ENCODE measurements at regions not wholly inside any gene's neighbourhood (a gene's known extent, or its start where the extent isn't known, plus 50 kb on each side); places are given as distances from the start of the nearest gene placed in this dataset.

DNA sequence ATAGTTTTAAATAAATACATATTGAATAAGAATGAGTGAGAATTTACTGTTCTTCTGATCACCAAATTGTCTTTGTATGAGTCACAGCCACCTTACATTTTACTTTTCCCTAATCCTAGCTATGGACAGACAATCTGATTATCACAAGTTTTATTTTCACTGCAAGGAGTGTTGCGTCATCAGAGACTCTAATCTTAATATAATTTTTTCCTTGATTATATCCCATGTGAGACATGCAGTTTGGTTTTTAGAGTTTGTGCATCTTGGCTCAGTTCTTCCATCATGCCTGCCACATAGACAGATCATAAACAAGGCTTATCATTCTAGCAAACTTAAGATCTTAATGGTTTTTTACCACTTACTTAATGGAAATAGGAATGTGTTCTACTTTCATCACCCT is 478.5 kb upstream of the CDH18 start:
- no peaks in the 10 kb centered on the region for H3F3A ChIP-seq (ENCODE audit: insufficient read depth, low read length)
- H4K20me1 ChIP-seq (ENCODE audit: insufficient read depth, low read length), result no peaks in the 10 kb centered on the region
- H3K9me3 ChIP-seq (replicated peaks; ENCODE audit: insufficient read depth, low read length), result no peaks in the 10 kb centered on the region
- no peaks in the 10 kb centered on the region for H3K4me1 ChIP-seq (ENCODE audit: low read length)
- DNase-seq, result no peak
- no peak overlapping the region for H3K27ac ChIP-seq (ENCODE audit: low read length)
- no peak overlapping the region for H3K9ac ChIP-seq (ENCODE audit: low read length)
- H3K4me3 ChIP-seq (ENCODE audit: low read length), result no peak overlapping the region
- H2AFZ ChIP-seq (ENCODE audit: low read length), result no peak overlapping the region
- H3K27me3 ChIP-seq (replicated peaks; ENCODE audit: insufficient read depth, low read length), result no peaks in the 10 kb centered on the region
- no peaks in the 10 kb centered on the region for H3K9me2 ChIP-seq (replicated peaks; ENCODE audit: insufficient read depth, low read length)
- H3K4me2 ChIP-seq (ENCODE audit: low read depth, low read length), result no peak overlapping the region
- H3K36me3 ChIP-seq (replicated peaks; ENCODE audit: insufficient read depth, low read length), result no peaks in the 10 kb centered on the region
- TF ChIP-seq, protein P1, sequence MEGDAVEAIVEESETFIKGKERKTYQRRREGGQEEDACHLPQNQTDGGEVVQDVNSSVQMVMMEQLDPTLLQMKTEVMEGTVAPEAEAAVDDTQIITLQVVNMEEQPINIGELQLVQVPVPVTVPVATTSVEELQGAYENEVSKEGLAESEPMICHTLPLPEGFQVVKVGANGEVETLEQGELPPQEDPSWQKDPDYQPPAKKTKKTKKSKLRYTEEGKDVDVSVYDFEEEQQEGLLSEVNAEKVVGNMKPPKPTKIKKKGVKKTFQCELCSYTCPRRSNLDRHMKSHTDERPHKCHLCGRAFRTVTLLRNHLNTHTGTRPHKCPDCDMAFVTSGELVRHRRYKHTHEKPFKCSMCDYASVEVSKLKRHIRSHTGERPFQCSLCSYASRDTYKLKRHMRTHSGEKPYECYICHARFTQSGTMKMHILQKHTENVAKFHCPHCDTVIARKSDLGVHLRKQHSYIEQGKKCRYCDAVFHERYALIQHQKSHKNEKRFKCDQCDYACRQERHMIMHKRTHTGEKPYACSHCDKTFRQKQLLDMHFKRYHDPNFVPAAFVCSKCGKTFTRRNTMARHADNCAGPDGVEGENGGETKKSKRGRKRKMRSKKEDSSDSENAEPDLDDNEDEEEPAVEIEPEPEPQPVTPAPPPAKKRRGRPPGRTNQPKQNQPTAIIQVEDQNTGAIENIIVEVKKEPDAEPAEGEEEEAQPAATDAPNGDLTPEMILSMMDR (IDR thresholded peaks at IDR 0.05; ENCODE audit: low read length), result no peak
- TF ChIP-seq EZH2 (optimal IDR thresholded peaks at IDR 0.05; ENCODE audit: low read depth, low read length), result no peak
- TF ChIP-seq EZH2phosphoT487 (IDR thresholded peaks at IDR 0.05; ENCODE audit: low read length), result no peak
- no peaks in the 10 kb centered on the region for H3K79me2 ChIP-seq (ENCODE audit: low read length)

DNA sequence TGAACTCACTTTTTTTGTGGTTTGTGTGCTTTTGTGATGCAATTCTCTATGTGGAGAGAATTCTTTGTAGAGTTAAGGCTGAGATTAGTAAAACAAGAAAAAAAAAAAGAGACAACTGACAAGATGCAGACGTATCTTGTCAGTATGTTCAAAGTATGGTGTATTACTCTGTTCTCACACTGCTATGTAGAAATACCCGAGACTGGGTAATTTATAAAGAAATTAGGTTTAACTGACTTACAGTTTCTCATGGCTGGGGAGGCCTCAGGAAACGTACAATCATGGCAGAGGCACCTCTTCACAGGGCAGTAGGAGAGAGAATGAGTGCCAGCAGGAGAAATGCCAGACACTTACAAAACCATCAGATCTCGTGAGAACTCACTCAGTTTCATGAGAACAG is 475.2 kb upstream of the CDH18 start:
- DNase-seq, result no peak
- H2AFZ ChIP-seq (ENCODE audit: low read length), result no peak overlapping the region
- no peaks in the 10 kb centered on the region for H3K36me3 ChIP-seq (replicated peaks; ENCODE audit: insufficient read depth, low read length)

DNA sequence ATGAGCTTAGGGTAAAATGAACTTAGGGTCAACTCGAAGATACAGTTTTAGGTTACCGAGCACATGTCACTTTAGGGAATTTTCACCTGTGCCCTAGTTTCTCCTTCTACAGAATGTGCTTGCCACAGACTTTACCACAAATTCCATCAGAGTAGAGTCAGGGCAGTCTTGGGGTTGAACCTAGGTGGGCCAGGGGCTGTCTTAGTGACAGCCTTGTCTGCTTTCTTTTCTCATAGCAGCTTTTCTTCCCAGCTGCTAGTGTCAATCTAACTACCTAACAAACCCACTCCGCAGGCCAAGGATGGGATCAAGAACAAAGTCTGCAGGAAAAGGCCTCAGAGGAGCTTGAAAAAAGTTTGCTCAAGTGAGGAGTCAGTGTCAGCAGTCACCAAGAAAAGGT is 458.1 kb upstream of the CDH18 start:
- Histone ChIP-seq H3K27me3 (replicated peaks; ENCODE audit: insufficient read depth, low read length) (no peaks in the 10 kb centered on the region), H3K4me2 (ENCODE audit: low read depth, low read length) (no peak overlapping the region), H4K20me1 (ENCODE audit: insufficient read depth, low read length) (no peaks in the 10 kb centered on the region), H2AFZ (ENCODE audit: low read length) (no peak overlapping the region), H3K36me3 (replicated peaks; ENCODE audit: insufficient read depth, low read length) (no peaks in the 10 kb centered on the region), H3K27ac (ENCODE audit: low read length) (no peak overlapping the region), H3K9me2 (replicated peaks; ENCODE audit: insufficient read depth, low read length) (no peaks in the 10 kb centered on the region), H3F3A (ENCODE audit: insufficient read depth, low read length) (no peaks in the 10 kb centered on the region), H3K4me3 (ENCODE audit: low read length) (no peak overlapping the region), H3K79me2 (ENCODE audit: low read length) (no peaks in the 10 kb centered on the region), H3K9me3 (replicated peaks; ENCODE audit: insufficient read depth, low read length) (no peaks in the 10 kb centered on the region), H3K4me1 (ENCODE audit: low read length) (no peaks in the 10 kb centered on the region), H3K9ac (ENCODE audit: low read length) (no peak overlapping the region)
- TF ChIP-seq, protein P1 (IDR thresholded peaks at IDR 0.05; ENCODE audit: low read length), result no peak
- TF ChIP-seq EZH2 (optimal IDR thresholded peaks at IDR 0.05; ENCODE audit: low read depth, low read length), result no peak
- TF ChIP-seq EZH2phosphoT487 (IDR thresholded peaks at IDR 0.05; ENCODE audit: low read length), result no peak
- DNase-seq, result no peak

More for the DNA sequence above, 475.2 kb upstream of the CDH18 start:
- H3K4me3 ChIP-seq (ENCODE audit: low read length), result no peak overlapping the region
- TF ChIP-seq, protein P1 (IDR thresholded peaks at IDR 0.05; ENCODE audit: low read length), result no peak
- H3K4me2 ChIP-seq (ENCODE audit: low read depth, low read length), result no peak overlapping the region
- H3K9me2 ChIP-seq (replicated peaks; ENCODE audit: insufficient read depth, low read length), result no peaks in the 10 kb centered on the region
- no peaks in the 10 kb centered on the region for H3K27me3 ChIP-seq (replicated peaks; ENCODE audit: insufficient read depth, low read length)
- H3F3A ChIP-seq (ENCODE audit: insufficient read depth, low read length), result no peaks in the 10 kb centered on the region
- no peaks in the 10 kb centered on the region for H3K79me2 ChIP-seq (ENCODE audit: low read length)
- H3K9ac ChIP-seq (ENCODE audit: low read length), result no peak overlapping the region
- H3K27ac ChIP-seq (ENCODE audit: low read length), result no peak overlapping the region
- no peaks in the 10 kb centered on the region for H3K4me1 ChIP-seq (ENCODE audit: low read length)
- H4K20me1 ChIP-seq (ENCODE audit: insufficient read depth, low read length), result no peaks in the 10 kb centered on the region
- no peaks in the 10 kb centered on the region for H3K9me3 ChIP-seq (replicated peaks; ENCODE audit: insufficient read depth, low read length)

All from MM.1S (cell line).